Left lung (tissue), 4 donors: ENCODE measurements at regions not wholly inside any gene's neighbourhood (a gene's known extent, or its start where the extent isn't known, plus 50 kb on each side); places are given as distances from the start of the nearest gene placed in this dataset.

ENCODE experiments used
- ATAC-seq: fragments of 200-7000 bp; cut with Tn5 transposase; one replicate; pipeline ENCODE4 v1.9.1; 2020; ENCODE audit warnings: moderate library complexity
- DNase-seq, 4 donors: peaks; one replicate each; pipeline ENCODE4 v3.0.0-alpha.2; 2013 to 2020
- H3K27ac ChIP-seq, 2 donors: fragments of 200-600 bp; sonication (generic) in 1 of 2; one replicate each; pipeline versions ENCODE4 v1.5.0 to v1.8.0; 2020 to 2021
- H3K27me3 ChIP-seq, 2 donors: fragments of 200-600 bp; sonication (generic) in 1 of 2; one replicate each; pipeline versions ENCODE4 v1.5.0 to v1.8.0; 2020 to 2021
- H3K36me3 ChIP-seq, 2 donors: fragments of 200-600 bp; sonication (generic) in 1 of 2; one replicate each; pipeline versions ENCODE4 v1.5.0 to v1.8.0; 2020 to 2021
- H3K4me1 ChIP-seq, 2 donors: fragments of 200-600 bp; one replicate each; pipeline ENCODE4 v1.8.0; 2021
- H3K4me3 ChIP-seq, 2 donors: fragments of 200-600 bp; sonication (generic) in 1 of 2; one replicate each; pipeline versions ENCODE4 v1.5.0 to v1.8.0; 2020 to 2021; ENCODE audit warnings: mild to moderate bottlenecking in 1 of 2
- H3K9me3 ChIP-seq, 2 donors: fragments of 200-600 bp; sonication (generic) in 1 of 2; one replicate each; pipeline versions ENCODE4 v1.5.0 to v1.8.0; 2020 to 2021
- CTCF ChIP-seq, 2 donors: fragments of 200-600 bp; sonication (generic) in 1 of 2; IDR thresholded peaks; one replicate each; pipeline versions ENCODE4 v1.5.0 to v1.8.0; 2021; ENCODE audit warnings: antibody characterized with exemption in 2 of 2
- intact Hi-C, 2 donors: fragments of 100-400 bp; cut with DNase I; formaldehyde crosslinking; loops; one replicate each; pipeline versions ENCODE4 v1.11.2 to v1.14.2; 2022
- donor health status: DM: no; HTN: yes; CAD: no.
- donor health status: DM: no; HTN: no; CAD: no.

- H3K4me1 ChIP-seq = no peaks in the 10 kb centered on the region
- DNase-seq (no peak), ATAC-seq (no peak)
- H3K36me3 ChIP-seq = no peaks in the 10 kb centered on the region
- no peak overlapping the region for H3K4me3 ChIP-seq
- intact Hi-C loops = no loop called here
- H3K9me3 ChIP-seq = peaks cover 0 to 9% of the 10 kb centered on the region in 2 donors
- H3K27me3 ChIP-seq = no peaks in the 10 kb centered on the region
- TF ChIP-seq CTCF (IDR thresholded peaks at IDR 0.05) = no peak
- no peak overlapping the region for H3K27ac ChIP-seq
Observed at GRCh38 chr9:25224309-25224708, 453.9 kb downstream of the TUSC1 start.

- no peak overlapping the region for H3K4me3 ChIP-seq
- intact Hi-C loops = no loop called here
Observed at GRCh38 chr9:25212361-25212760, 465.9 kb downstream of the TUSC1 start.

GRCh38 chr9:25207402-25208195 is 470.6 kb downstream of the TUSC1 start:
- H3K27ac ChIP-seq = no peak overlapping the region
- no peak overlapping the region for H3K4me3 ChIP-seq
- no peaks in the 10 kb centered on the region for H3K36me3 ChIP-seq
- intact Hi-C loops = no loop called here
- H3K9me3 ChIP-seq = no peaks in the 10 kb centered on the region
- DNase-seq (no peak), ATAC-seq (no peak)
- no peaks in the 10 kb centered on the region for H3K27me3 ChIP-seq
- no peaks in the 10 kb centered on the region for H3K4me1 ChIP-seq
- TF ChIP-seq CTCF (IDR thresholded peaks at IDR 0.05) = no peak

More at GRCh38 chr9:25212361-25212760, 465.9 kb downstream of the TUSC1 start:
- Histone ChIP-seq H3K4me1 (no peaks in the 10 kb centered on the region), H3K36me3 (no peaks in the 10 kb centered on the region), H3K27ac (no peak overlapping the region), H3K9me3 (no peaks in the 10 kb centered on the region), H3K27me3 (no peaks in the 10 kb centered on the region)
- no peak for TF ChIP-seq CTCF (IDR thresholded peaks at IDR 0.05)
- DNase-seq (no peak), ATAC-seq (no peak)

GRCh38 chr9:25206027-25206426 is 472.2 kb downstream of the TUSC1 start:
- H3K27ac ChIP-seq = no peak overlapping the region
- H3K4me1 ChIP-seq = no peaks in the 10 kb centered on the region
- ATAC-seq (no peak), DNase-seq (no peak)
- intact Hi-C loops = no loop called here
- no peaks in the 10 kb centered on the region for H3K36me3 ChIP-seq
- no peak for TF ChIP-seq CTCF (IDR thresholded peaks at IDR 0.05)
- no peaks in the 10 kb centered on the region for H3K9me3 ChIP-seq
- H3K27me3 ChIP-seq = no peaks in the 10 kb centered on the region
- no peak overlapping the region for H3K4me3 ChIP-seq

- H3K27me3 ChIP-seq = no peaks in the 10 kb centered on the region
- no peak overlapping the region for H3K27ac ChIP-seq
- H3K9me3 ChIP-seq = no peaks in the 10 kb centered on the region
- no peaks in the 10 kb centered on the region for H3K36me3 ChIP-seq
- TF ChIP-seq CTCF (IDR thresholded peaks at IDR 0.05) = no peak
- no peak for ATAC-seq
- DNase-seq = no peak
- H3K4me3 ChIP-seq = no peak overlapping the region
- intact Hi-C loops = no loop called here
- no peaks in the 10 kb centered on the region for H3K4me1 ChIP-seq
Observed at GRCh38 chr9:25205285-25205684, 473.0 kb downstream of the TUSC1 start.
